Vagina (tissue), 1 donor: ENCODE measurements at regions not wholly inside any gene's neighbourhood (a gene's known extent, or its start where the extent isn't known, plus 50 kb on each side); places are given as distances from the start of the nearest gene placed in this dataset. TPM values are rescaled to one million over a fixed set of nuclear protein-coding genes. Genes with fewer than 3 reads are reported as not detected.

Experiments
- small RNA-seq: library from RNA; depleted of rRNA; stranded (forward); fragments of <200 nt; gene quantifications from one replicate; pipeline ENCODE3, GENCODE V24; 2016

Small RNAs in the stretch of these regions (small RNA-seq; reads per million reads assigned to genes)
- not detected for gene KRT19P6
